ENCODE measurements at regions not wholly inside any gene's neighbourhood (a gene's known extent, or its start where the extent isn't known, plus 50 kb on each side); places are given as distances from the start of the nearest gene placed in this dataset.

DNA sequence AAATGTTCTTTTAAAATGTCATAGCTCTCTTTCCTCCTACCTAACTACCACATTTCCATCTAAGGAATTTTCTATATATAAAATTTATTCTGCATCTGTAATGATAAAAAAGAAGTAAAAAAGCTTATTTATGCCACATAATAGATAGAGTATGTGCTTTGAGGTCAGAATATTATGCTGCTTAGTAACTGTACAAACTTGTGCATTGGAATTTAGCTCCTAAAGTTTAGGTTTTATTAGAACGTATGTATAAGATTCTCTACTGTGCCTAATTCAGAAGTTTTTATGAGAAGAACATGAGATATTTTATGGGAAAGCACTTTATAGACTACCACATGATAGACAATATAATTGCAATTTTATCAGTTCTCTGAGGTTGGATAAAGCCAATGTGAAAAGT, 384.6 kb downstream of the SLC16A7 start:
- TF ChIP-seq, protein P1, sequence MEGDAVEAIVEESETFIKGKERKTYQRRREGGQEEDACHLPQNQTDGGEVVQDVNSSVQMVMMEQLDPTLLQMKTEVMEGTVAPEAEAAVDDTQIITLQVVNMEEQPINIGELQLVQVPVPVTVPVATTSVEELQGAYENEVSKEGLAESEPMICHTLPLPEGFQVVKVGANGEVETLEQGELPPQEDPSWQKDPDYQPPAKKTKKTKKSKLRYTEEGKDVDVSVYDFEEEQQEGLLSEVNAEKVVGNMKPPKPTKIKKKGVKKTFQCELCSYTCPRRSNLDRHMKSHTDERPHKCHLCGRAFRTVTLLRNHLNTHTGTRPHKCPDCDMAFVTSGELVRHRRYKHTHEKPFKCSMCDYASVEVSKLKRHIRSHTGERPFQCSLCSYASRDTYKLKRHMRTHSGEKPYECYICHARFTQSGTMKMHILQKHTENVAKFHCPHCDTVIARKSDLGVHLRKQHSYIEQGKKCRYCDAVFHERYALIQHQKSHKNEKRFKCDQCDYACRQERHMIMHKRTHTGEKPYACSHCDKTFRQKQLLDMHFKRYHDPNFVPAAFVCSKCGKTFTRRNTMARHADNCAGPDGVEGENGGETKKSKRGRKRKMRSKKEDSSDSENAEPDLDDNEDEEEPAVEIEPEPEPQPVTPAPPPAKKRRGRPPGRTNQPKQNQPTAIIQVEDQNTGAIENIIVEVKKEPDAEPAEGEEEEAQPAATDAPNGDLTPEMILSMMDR (IDR thresholded peaks at IDR 0.05), result no peak
- no peak for TF ChIP-seq EZH2phosphoT487 (IDR thresholded peaks at IDR 0.05)
